Hypothalamus (tissue), 51 donors: ENCODE measurements at regions not wholly inside any gene's neighbourhood (a gene's known extent, or its start where the extent isn't known, plus 50 kb on each side); places are given as distances from the start of the nearest gene placed in this dataset.
"Not testable (repeated sequence)": the region's sequence is repeated elsewhere in the genome, so short reads cannot be mapped to it uniquely, and the experiment has no call there.

Source experiments
- DNase-seq, 51 donors: peaks; one replicate each; lab custom pipeline; 2025; lab: John Stamatoyannopoulos, UW

- DNase-seq: no peak
Observed at GRCh38 chr9:106772523-106773290, 90.3 kb upstream of the ZNF462 start.

GRCh38 chr9:106773750-106774149 lies 89.2 kb upstream of the ZNF462 start:
- no peak for DNase-seq

GRCh38 chr9:106775960-106776359 lies 87.0 kb upstream of the ZNF462 start:
- DNase-seq: no peak

GRCh38 chr9:106779796-106780195 lies 83.2 kb upstream of the ZNF462 start:
- DNase-seq: no peak

GRCh38 chr9:106783121-106783520 lies 79.8 kb upstream of the ZNF462 start:
- DNase-seq: no peak

GRCh38 chr9:106784076-106784475 lies 78.9 kb upstream of the ZNF462 start:
- DNase-seq: no peak

- DNase-seq: no peak
Observed at GRCh38 chr9:106785200-106785599, 77.8 kb upstream of the ZNF462 start.

GRCh38 chr9:106788021-106788420 lies 74.9 kb upstream of the ZNF462 start:
- not testable (repeated sequence) for DNase-seq

- no peak for DNase-seq
Observed at GRCh38 chr9:106795031-106795430, 67.9 kb upstream of the ZNF462 start.

- no peak for DNase-seq
Observed at GRCh38 chr9:106796771-106797170, 66.2 kb upstream of the ZNF462 start.

- DNase-seq: no peak
Observed at GRCh38 chr9:106797299-106797698, 65.7 kb upstream of the ZNF462 start.

- DNase-seq: no peak
Observed at GRCh38 chr9:106798016-106798799, 64.8 kb upstream of the ZNF462 start.

- no peak for DNase-seq
Observed at GRCh38 chr9:106799152-106799551, 63.8 kb upstream of the ZNF462 start.

GRCh38 chr9:106800701-106801270 lies 62.2 kb upstream of the ZNF462 start:
- DNase-seq: no peak

GRCh38 chr9:106801816-106802215 lies 61.1 kb upstream of the ZNF462 start:
- DNase-seq: no peak
